ENCODE measurements at regions not wholly inside any gene's neighbourhood (a gene's known extent, or its start where the extent isn't known, plus 50 kb on each side); places are given as distances from the start of the nearest gene placed in this dataset.

- TF ChIP-seq CTCF (conservative IDR thresholded peaks at IDR 0.05) = no peak
- no peak for TF ChIP-seq ZFX (IDR thresholded peaks at IDR 0.05)
Measured at GRCh38 chr2:60644951-60645350, 91.5 kb upstream of the BCL11A start.
